Upper lobe of left lung (tissue), 4 donors: ENCODE measurements at regions not wholly inside any gene's neighbourhood (a gene's known extent, or its start where the extent isn't known, plus 50 kb on each side); places are given as distances from the start of the nearest gene placed in this dataset.

Experiments used
- CTCF ChIP-seq, 6 experiments: fragments of 450-650 bp in 4 of 6; fragments of 200-600 bp in 2 of 6; sonication (generic) in 2 of 6; IDR thresholded peaks; one replicate each; pipeline ENCODE4 v1.5.1; 2016 to 2019; ENCODE audit warnings: antibody characterized with exemption in 6 of 6
- EP300 ChIP-seq, 4 donors: sonication (generic); formaldehyde crosslinking; IDR thresholded peaks; one replicate each; pipeline ENCODE4 v1.5.1; 2017; ENCODE audit warnings: antibody characterized with exemption in 4 of 4, control low read depth in 2 of 4
- POLR2A ChIP-seq, 4 donors: fragments of 450-650 bp; IDR thresholded peaks; one replicate each; pipeline ENCODE4 v1.5.1; 2016 to 2017; ENCODE audit warnings: antibody characterized with exemption in 4 of 4, mild to moderate bottlenecking in 2 of 4
- POLR2AphosphoS5 ChIP-seq, 2 donors: sonication (generic); formaldehyde crosslinking; IDR thresholded peaks; one replicate each; pipeline ENCODE4 v1.5.1; 2017; ENCODE audit warnings: antibody characterized with exemption in 2 of 2

GRCh38 chr18:77552945-77553344 lies 303.3 kb downstream of the GALR1 start:
- TF ChIP-seq CTCF (IDR thresholded peaks at IDR 0.05) = no peak
- TF ChIP-seq POLR2A (IDR thresholded peaks at IDR 0.05) = no peak
- TF ChIP-seq POLR2AphosphoS5 (IDR thresholded peaks at IDR 0.05) = no peak
- TF ChIP-seq EP300 (IDR thresholded peaks at IDR 0.05) = no peak
